PC-9 (cell line): ENCODE measurements at regions not wholly inside any gene's neighbourhood (a gene's known extent, or its start where the extent isn't known, plus 50 kb on each side); places are given as distances from the start of the nearest gene placed in this dataset.

Experiments used
- BruUV-seq: library from RNA; stranded (reverse); fragments of 400-500 nt; replicated peaks from 2 replicates; lab custom pipeline; 2021; lab: Mats Ljungman, UMichigan
- CTCF ChIA-PET: fragments of 300-600 bp; sonication (Branson Sonifier 250); formaldehyde crosslinking; loops from one replicate; lab custom pipeline; 2022; ENCODE audit warnings: antibody characterized with exemption; lab: Charles Lee
- POLR2A ChIA-PET: fragments of 300-600 bp; sonication (Branson Sonifier 250); formaldehyde crosslinking; loops from one replicate; lab custom pipeline; 2022; ENCODE audit warnings: antibody characterized with exemption; ENCODE audit not compliant: unreplicated experiment; lab: Charles Lee
- DNase-seq, 2 experiments: peaks; one replicate each; pipeline versions ENCODE4 v3.0.0 to v3.0.0-alpha.2; 2015 to 2022; ENCODE audit warnings: mixed read lengths in 1 of 2
- H2AFZ ChIP-seq: fragments of 200-600 bp; sonication (generic); 2 replicates; pipeline ENCODE4 v1.8.1; 2017; ENCODE audit warnings: antibody characterized with exemption
- H3F3A ChIP-seq: fragments of 200-600 bp; sonication (generic); 2 replicates; pipeline ENCODE4 v1.8.1; 2017; ENCODE audit warnings: antibody characterized with exemption, mild to moderate bottlenecking, low read depth; ENCODE audit not compliant: insufficient read depth
- H3K27ac ChIP-seq: fragments of 200-600 bp; sonication (generic); 2 replicates; pipeline ENCODE4 v1.6.1; 2016; ENCODE audit warnings: mixed run types
- H3K27me3 ChIP-seq: fragments of 200-600 bp; sonication (generic); 2 replicates; pipeline ENCODE4 v1.6.1; 2016; ENCODE audit warnings: low read depth, mixed run types; ENCODE audit not compliant: insufficient read depth
- H3K36me3 ChIP-seq: fragments of 200-600 bp; sonication (generic); 2 replicates; pipeline ENCODE4 v1.6.1; 2016; ENCODE audit warnings: low read depth, mixed run types
- H3K4me1 ChIP-seq: fragments of 200-600 bp; sonication (generic); replicated peaks from 2 replicates; pipeline ENCODE4 v1.6.1; 2016; ENCODE audit warnings: mixed run types; ENCODE audit not compliant: insufficient read depth
- H3K4me2 ChIP-seq: fragments of 200-600 bp; sonication (generic); 2 replicates; pipeline ENCODE4 v1.6.1; 2017; ENCODE audit warnings: mixed run types
- H3K4me3 ChIP-seq: fragments of 200-600 bp; sonication (generic); 2 replicates; pipeline ENCODE4 v1.6.1; 2016; ENCODE audit warnings: mixed run types
- H3K79me2 ChIP-seq: fragments of 200-600 bp; sonication (generic); 2 replicates; pipeline ENCODE4 v1.6.1; 2017; ENCODE audit warnings: low read depth, mixed run types
- H3K9me2 ChIP-seq: fragments of 200-600 bp; sonication (generic); 2 replicates; pipeline ENCODE4 v1.8.1; 2017; ENCODE audit warnings: mild to moderate bottlenecking; ENCODE audit not compliant: insufficient read depth
- H3K9me3 ChIP-seq: fragments of 200-600 bp; sonication (generic); 2 replicates; pipeline ENCODE4 v1.8.1; 2016; ENCODE audit warnings: low read depth; ENCODE audit not compliant: insufficient read depth
- H4K20me1 ChIP-seq: fragments of 200-600 bp; sonication (generic); 2 replicates; pipeline ENCODE4 v1.8.1; 2017; ENCODE audit not compliant: insufficient read depth
- CTCF ChIP-seq: fragments of 200-600 bp; sonication (generic); conservative IDR thresholded peaks from 2 replicates; pipeline ENCODE4 v1.6.1; 2017; ENCODE audit warnings: mixed run types, antibody characterized with exemption, mild to moderate bottlenecking, moderate library complexity
- EZH2 ChIP-seq: fragments of 200-600 bp; sonication (generic); IDR thresholded peaks from 2 replicates; pipeline ENCODE4 v1.8.0; 2017; ENCODE audit warnings: antibody characterized with exemption, low read depth
- intact Hi-C: fragments of 100-400 bp; cut with micrococcal nuclease; formaldehyde crosslinking; loops from one replicate; pipeline ENCODE4 v1.10.0; 2022; ENCODE audit not compliant: unreplicated experiment

- Histone ChIP-seq H3K4me3 (no peak overlapping the region), H3K27me3 (no peaks in the 10 kb centered on the region), H3K4me2 (no peak overlapping the region), H3K9me3 (no peaks in the 10 kb centered on the region), H2AFZ (no peak overlapping the region), H3K79me2 (no peaks in the 10 kb centered on the region), H3F3A (no peaks in the 10 kb centered on the region), H3K4me1 (no peaks in the 10 kb centered on the region), H3K27ac (no peak overlapping the region), H3K9me2 (no peaks in the 10 kb centered on the region), H3K36me3 (no peaks in the 10 kb centered on the region), H4K20me1 (no peaks in the 10 kb centered on the region)
- no TSS peak for BruUV-seq
- TF ChIP-seq CTCF (no peak), EZH2 (no peak)
- no peak for DNase-seq
- intact Hi-C loops = no loop called here
- ChIA-PET POLR2A (interaction anchor here (0.5 kb wide), 1 partner anchor 79 kb away, joined by 4 read pairs; no protein-coding TSS in a partner anchor), CTCF (interaction anchor here (0.6 kb wide), 1 partner anchor 14 kb away, joined by 3 read pairs; no protein-coding TSS in a partner anchor)
Measured at GRCh38 chr22:27554106-27554811, 247.3 kb downstream of the MN1 start.

GRCh38 chr22:27554841-27555456, 246.6 kb downstream of the MN1 start:
- no TSS peak for BruUV-seq
- Histone ChIP-seq H3K9me3 (no peaks in the 10 kb centered on the region), H3K27me3 (no peaks in the 10 kb centered on the region), H4K20me1 (no peaks in the 10 kb centered on the region), H2AFZ (no peak overlapping the region), H3K4me2 (no peak overlapping the region), H3K9me2 (no peaks in the 10 kb centered on the region), H3K4me3 (no peak overlapping the region), H3K36me3 (no peaks in the 10 kb centered on the region), H3K79me2 (no peaks in the 10 kb centered on the region), H3K4me1 (no peaks in the 10 kb centered on the region), H3K27ac (no peak overlapping the region), H3F3A (no peaks in the 10 kb centered on the region)
- no peak for DNase-seq
- ChIA-PET CTCF (interaction anchor here (0.6 kb wide), 1 partner anchor 15 kb away, joined by 3 read pairs; no protein-coding TSS in a partner anchor), POLR2A (interaction anchor here (0.5 kb wide), 1 partner anchor 79 kb away, joined by 4 read pairs; no protein-coding TSS in a partner anchor)
- TF ChIP-seq CTCF (no peak), EZH2 (no peak)
- intact Hi-C loops = no loop called here

- no peaks in the 10 kb centered on the region for H3K27me3 ChIP-seq
- DNase-seq = no peak
- no peaks in the 10 kb centered on the region for H4K20me1 ChIP-seq
- H3K9me2 ChIP-seq = no peaks in the 10 kb centered on the region
- ChIA-PET CTCF (no interaction called here), POLR2A (no interaction called here)
- TF ChIP-seq EZH2 (no peak), CTCF (no peak)
- no peak overlapping the region for H2AFZ ChIP-seq
- H3K4me3 ChIP-seq = no peak overlapping the region
- intact Hi-C loops = no loop called here
- no peaks in the 10 kb centered on the region for H3F3A ChIP-seq
- H3K36me3 ChIP-seq = no peaks in the 10 kb centered on the region
- no peaks in the 10 kb centered on the region for H3K9me3 ChIP-seq
- H3K4me2 ChIP-seq = no peak overlapping the region
- no TSS peak for BruUV-seq
- H3K27ac ChIP-seq = no peak overlapping the region
- no peaks in the 10 kb centered on the region for H3K79me2 ChIP-seq
- H3K4me1 ChIP-seq = no peaks in the 10 kb centered on the region
Measured at GRCh38 chr22:27556371-27556770, 245.2 kb downstream of the MN1 start.
